Cardiac muscle cell (in vitro differentiated cells and primary cell): ENCODE measurements at regions not wholly inside any gene's neighbourhood (a gene's known extent, or its start where the extent isn't known, plus 50 kb on each side); places are given as distances from the start of the nearest gene placed in this dataset.
A peak's percentile ranks its signal among the peaks of the same experiment; 100 is the strongest.

Experiments
- DNase-seq, 2 donors: peaks; one replicate each; pipeline versions ENCODE4 v3.0.0 to v3.0.0-alpha.2; 2010 to 2017; ENCODE audit warnings: low read depth in 1 of 2, low spot score in 1 of 2
- H3K27ac ChIP-seq: fragments of 200-600 bp; sonication (generic); 2 replicates; pipeline ENCODE4 v1.5.1; 2016
- H3K27me3 ChIP-seq: fragments of 200-600 bp; sonication (generic); 2 replicates; pipeline ENCODE4 v1.6.0; 2016; ENCODE audit warnings: control low read depth
- H3K36me3 ChIP-seq: fragments of 200-600 bp; sonication (generic); 2 replicates; pipeline ENCODE4 v1.5.1; 2016; ENCODE audit warnings: control low read depth
- H3K4me1 ChIP-seq: fragments of 200-600 bp; sonication (generic); 2 replicates; pipeline ENCODE4 v1.8.1; 2017; ENCODE audit warnings: low read depth, mild to moderate bottlenecking, mixed run types
- H3K4me3 ChIP-seq: fragments of 200-600 bp; sonication (generic); 2 replicates; pipeline ENCODE4 v1.5.1; 2016; ENCODE audit warnings: mild to moderate bottlenecking
- H3K9me3 ChIP-seq: fragments of 200-600 bp; sonication (generic); 2 replicates; pipeline ENCODE4 v1.5.1; 2017; ENCODE audit warnings: low read depth, mild to moderate bottlenecking, control low read depth
- CTCF ChIP-seq: IDR thresholded peaks from 2 replicates; pipeline ENCODE4 v1.5.1; 2012; ENCODE audit warnings: low read depth, mild to moderate bottlenecking, low read length

- H3K27ac ChIP-seq, result no peak overlapping the region
- no peaks in the 10 kb centered on the region for H3K9me3 ChIP-seq
- no peaks in the 10 kb centered on the region for H3K4me1 ChIP-seq
- no peak for DNase-seq
- no peak for TF ChIP-seq CTCF
- H3K4me3 ChIP-seq, result no peak overlapping the region
- no peaks in the 10 kb centered on the region for H3K27me3 ChIP-seq
- no peaks in the 10 kb centered on the region for H3K36me3 ChIP-seq
These were observed 149.6 kb upstream of the CTSO start for GRCh38 chr4:156103311-156103710.

- Histone ChIP-seq H3K4me1 (no peaks in the 10 kb centered on the region), H3K27ac (no peak overlapping the region), H3K27me3 (no peaks in the 10 kb centered on the region), H3K4me3 (no peak overlapping the region), H3K9me3 (no peaks in the 10 kb centered on the region), H3K36me3 (no peaks in the 10 kb centered on the region)
- no peak for TF ChIP-seq CTCF
- no peak for DNase-seq
These were observed 148.7 kb upstream of the CTSO start for GRCh38 chr4:156102411-156102810.

GRCh38 chr4:156101571-156101970, 147.9 kb upstream of the CTSO start:
- no peak for DNase-seq

GRCh38 chr4:156100651-156101050, 147.0 kb upstream of the CTSO start:
- Histone ChIP-seq H3K36me3 (no peaks in the 10 kb centered on the region), H3K27me3 (no peaks in the 10 kb centered on the region), H3K27ac (no peak overlapping the region), H3K9me3 (no peaks in the 10 kb centered on the region), H3K4me1 (no peaks in the 10 kb centered on the region), H3K4me3 (no peak overlapping the region)
- DNase-seq, result peak in 1 of 2 donors; percentile 12
- no peak for TF ChIP-seq CTCF

More at GRCh38 chr4:156101571-156101970, 147.9 kb upstream of the CTSO start:
- Histone ChIP-seq H3K4me3 (no peak overlapping the region), H3K4me1 (no peaks in the 10 kb centered on the region), H3K27me3 (no peaks in the 10 kb centered on the region), H3K27ac (no peak overlapping the region), H3K9me3 (no peaks in the 10 kb centered on the region), H3K36me3 (no peaks in the 10 kb centered on the region)
- no peak for TF ChIP-seq CTCF

GRCh38 chr4:156098805-156099204, 145.1 kb upstream of the CTSO start:
- H3K4me1 ChIP-seq, result no peaks in the 10 kb centered on the region
- H3K36me3 ChIP-seq, result no peaks in the 10 kb centered on the region
- no peak for TF ChIP-seq CTCF
- H3K9me3 ChIP-seq, result no peaks in the 10 kb centered on the region
- no peak overlapping the region for H3K27ac ChIP-seq
- no peak overlapping the region for H3K4me3 ChIP-seq
- H3K27me3 ChIP-seq, result no peaks in the 10 kb centered on the region
- no peak for DNase-seq

- H3K27me3 ChIP-seq, result no peaks in the 10 kb centered on the region
- no peak for DNase-seq
- no peaks in the 10 kb centered on the region for H3K9me3 ChIP-seq
- no peak overlapping the region for H3K4me3 ChIP-seq
- H3K36me3 ChIP-seq, result no peaks in the 10 kb centered on the region
- TF ChIP-seq CTCF, result no peak
- H3K27ac ChIP-seq, result no peak overlapping the region
- H3K4me1 ChIP-seq, result no peaks in the 10 kb centered on the region
These were observed 131.4 kb upstream of the CTSO start for GRCh38 chr4:156085100-156085499.
